Globus pallidus (tissue), 1 donor: ENCODE measurements at regions not wholly inside any gene's neighbourhood (a gene's known extent, or its start where the extent isn't known, plus 50 kb on each side); places are given as distances from the start of the nearest gene placed in this dataset.

Experiments used
- DNase-seq: peaks from one replicate; pipeline ENCODE4 v3.0.0-alpha.2; 2015; ENCODE audit warnings: low spot score

GRCh38 chr4:137676357-137676998 lies 144.2 kb upstream of the PCDH18 start:
- no peak for DNase-seq

- DNase-seq = no peak
These were observed 141.8 kb upstream of the PCDH18 start for GRCh38 chr4:137674066-137674465.

GRCh38 chr4:137668885-137669545 lies 136.7 kb upstream of the PCDH18 start:
- no peak for DNase-seq

- DNase-seq = no peak
These were observed 132.1 kb upstream of the PCDH18 start for GRCh38 chr4:137664416-137664815.

GRCh38 chr4:137664046-137664387 lies 131.7 kb upstream of the PCDH18 start:
- DNase-seq = no peak

- no peak for DNase-seq
These were observed 131.2 kb upstream of the PCDH18 start for GRCh38 chr4:137663251-137664045.

GRCh38 chr4:137661693-137662092 lies 129.4 kb upstream of the PCDH18 start:
- no peak for DNase-seq

GRCh38 chr4:137660211-137660610 lies 127.9 kb upstream of the PCDH18 start:
- DNase-seq = no peak

- DNase-seq = no peak
These were observed 127.1 kb upstream of the PCDH18 start for GRCh38 chr4:137659431-137659830.

GRCh38 chr4:137656661-137657060 lies 124.4 kb upstream of the PCDH18 start:
- DNase-seq = no peak

- DNase-seq = no peak
These were observed 123.0 kb upstream of the PCDH18 start for GRCh38 chr4:137655302-137655701.

GRCh38 chr4:137651128-137651527 lies 118.8 kb upstream of the PCDH18 start:
- no peak for DNase-seq

GRCh38 chr4:137649711-137650450 lies 117.6 kb upstream of the PCDH18 start:
- no peak for DNase-seq

GRCh38 chr4:137648531-137648930 lies 116.2 kb upstream of the PCDH18 start:
- DNase-seq = peak; percentile 33

GRCh38 chr4:137647375-137647774 lies 115.1 kb upstream of the PCDH18 start:
- no peak for DNase-seq

- no peak for DNase-seq
These were observed 111.9 kb upstream of the PCDH18 start for GRCh38 chr4:137644201-137644600.

- DNase-seq = no peak
These were observed 109.2 kb upstream of the PCDH18 start for GRCh38 chr4:137641544-137641943.

GRCh38 chr4:137640838-137641158 lies 108.5 kb upstream of the PCDH18 start:
- no peak for DNase-seq

- DNase-seq = no peak
These were observed 108.0 kb upstream of the PCDH18 start for GRCh38 chr4:137640156-137640837.

- no peak for DNase-seq
These were observed 106.6 kb upstream of the PCDH18 start for GRCh38 chr4:137638934-137639333.

- DNase-seq = no peak
These were observed 103.3 kb upstream of the PCDH18 start for GRCh38 chr4:137635601-137636000.

- DNase-seq = no peak
These were observed 102.8 kb upstream of the PCDH18 start for GRCh38 chr4:137635108-137635507.
